HG03064 (cell line): ENCODE measurements at regions not wholly inside any gene's neighbourhood (a gene's known extent, or its start where the extent isn't known, plus 50 kb on each side); places are given as distances from the start of the nearest gene placed in this dataset.
"Not testable (repeated sequence)": the region's sequence is repeated elsewhere in the genome, so short reads cannot be mapped to it uniquely, and the experiment has no call there.

ENCODE experiments used
- ATAC-seq: cut with Tn5 transposase; IDR thresholded peaks from one replicate; pipeline ENCODE4 v1.9.1; 2021; ENCODE audit warnings: low read depth; ENCODE audit not compliant: unreplicated experiment

DNA sequence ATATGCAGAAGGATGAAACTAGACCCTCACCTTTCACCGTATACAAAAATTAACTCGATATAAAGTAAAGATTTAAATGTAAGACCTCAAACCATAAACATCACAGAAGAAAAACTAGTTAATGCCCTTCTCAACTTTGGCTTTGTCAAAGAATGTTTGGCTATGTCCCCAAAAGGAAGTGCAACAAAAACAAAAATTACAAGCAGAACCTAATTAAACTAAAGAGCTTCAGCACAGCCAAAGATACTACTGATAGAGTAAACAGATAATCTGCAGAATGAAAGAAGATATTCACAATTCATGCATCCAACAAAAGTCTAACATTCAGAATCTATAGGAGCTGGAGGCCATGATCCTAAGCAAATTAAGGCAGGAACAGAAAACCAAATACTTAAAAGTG lies 824.6 kb upstream of the NEGR1 start:
- no peak for ATAC-seq

DNA sequence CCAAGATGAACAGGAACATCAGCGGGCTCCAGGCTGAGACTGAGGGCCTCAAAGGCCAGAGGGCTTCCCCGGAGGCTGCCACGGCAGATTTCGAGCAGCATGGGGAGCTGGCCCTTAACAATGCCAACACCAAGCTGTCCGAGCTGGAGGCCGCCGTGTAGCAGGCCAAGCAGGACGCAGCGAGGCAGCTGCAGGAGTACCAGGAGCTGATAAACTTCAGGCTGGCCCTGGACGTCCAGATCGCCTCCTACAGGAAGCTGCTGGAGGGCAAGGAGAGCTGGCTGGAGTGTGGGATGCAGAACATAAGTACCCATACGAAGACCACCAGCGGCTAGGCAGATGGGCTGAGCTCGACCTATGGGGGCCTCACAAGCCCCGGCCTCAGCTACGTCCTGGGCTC lies 823.4 kb upstream of the NEGR1 start:
- no peak for ATAC-seq

DNA sequence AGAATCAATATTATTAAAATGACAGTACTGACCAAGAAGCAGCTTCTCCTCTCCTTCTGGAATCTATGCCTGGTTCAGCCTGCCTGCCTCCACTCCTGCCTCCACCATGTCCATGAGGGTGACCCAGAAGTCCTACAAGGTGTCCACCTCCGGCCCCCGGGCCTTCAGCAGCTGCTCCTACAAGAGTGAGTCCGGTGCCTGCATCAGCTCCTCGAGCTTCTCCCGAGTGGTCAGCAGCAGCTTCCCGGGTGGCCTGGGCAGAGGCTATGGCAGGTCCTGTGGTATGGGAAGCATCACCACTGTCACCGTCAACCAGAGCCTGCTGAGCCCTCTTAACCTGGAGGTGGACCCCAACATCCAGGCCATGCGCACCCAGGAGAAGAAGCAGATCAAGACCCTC lies 822.4 kb upstream of the NEGR1 start:
- ATAC-seq: no peak

DNA sequence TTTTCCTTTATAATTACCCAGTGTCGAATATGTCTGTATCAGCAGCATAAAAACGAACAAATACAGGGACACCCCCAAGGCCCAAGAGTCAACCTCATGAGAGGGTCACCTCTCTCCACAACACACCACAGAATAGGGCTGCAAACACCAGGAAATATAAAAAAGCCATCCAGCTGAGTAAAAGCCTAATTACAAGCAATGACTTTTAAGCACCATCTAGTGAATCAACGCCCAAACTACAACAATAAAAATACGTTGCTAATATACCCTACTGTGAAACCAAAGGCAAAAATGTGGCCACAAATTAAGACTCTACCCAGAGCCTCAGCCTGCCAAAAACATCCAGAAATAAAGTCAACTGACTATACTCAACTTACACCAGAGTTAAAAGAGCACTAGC lies 817.9 kb upstream of the NEGR1 start:
- no peak for ATAC-seq

DNA sequence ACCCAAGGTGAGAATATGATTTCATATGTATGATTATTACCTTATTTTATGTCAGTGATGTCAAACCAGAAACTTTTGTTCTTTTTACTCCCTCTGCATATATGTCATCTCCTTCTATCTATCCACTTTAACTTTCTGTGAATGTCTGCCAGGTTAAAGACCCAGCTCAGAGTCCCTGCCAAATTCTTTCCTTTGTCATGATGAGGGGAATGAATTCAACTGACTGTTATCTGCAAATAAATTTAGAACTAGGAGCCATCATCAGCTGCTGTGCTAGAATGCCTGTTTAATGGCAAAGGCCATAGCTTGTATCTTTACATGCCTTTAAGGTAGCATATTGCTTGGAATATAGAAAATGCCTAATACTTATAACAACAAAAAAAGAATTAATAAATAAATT lies 815.6 kb upstream of the NEGR1 start:
- no peak for ATAC-seq

DNA sequence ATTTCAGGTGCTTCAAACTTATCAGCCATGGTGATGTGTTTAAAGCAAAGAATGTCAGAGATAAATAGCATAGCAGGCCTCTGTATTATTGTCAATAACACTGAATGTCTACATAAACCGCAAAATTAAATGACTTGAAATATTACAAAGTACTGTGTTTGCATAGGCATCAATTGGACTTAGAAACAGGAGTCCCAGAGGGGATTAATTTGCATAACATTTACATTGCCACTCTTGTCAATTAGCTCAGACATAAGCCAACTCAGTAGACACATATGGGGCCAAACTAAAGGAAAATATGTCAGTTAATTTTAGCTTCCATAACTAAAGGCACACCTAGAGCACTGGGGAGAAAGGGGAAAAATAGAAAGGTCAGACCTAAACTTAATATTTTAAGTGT lies 814.5 kb upstream of the NEGR1 start:
- no peak for ATAC-seq

DNA sequence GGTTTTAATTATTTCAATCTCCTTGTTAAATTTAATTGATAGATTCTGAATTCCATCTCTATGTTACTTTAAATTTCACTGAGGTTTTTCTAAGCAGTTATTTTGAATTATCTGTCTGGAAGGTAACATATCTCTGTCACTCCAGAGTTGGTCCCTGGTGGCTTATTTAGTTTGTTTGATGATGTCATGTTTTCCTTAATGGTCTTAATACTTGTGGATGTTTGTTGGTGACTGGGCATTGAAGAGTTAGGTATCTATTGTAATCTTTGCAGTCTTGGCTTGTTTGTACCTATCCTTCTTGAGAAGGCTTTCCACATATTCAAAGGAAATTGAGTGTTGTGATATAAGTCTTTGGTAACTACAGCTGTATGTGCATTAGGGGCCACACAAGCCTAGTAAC lies 810.0 kb upstream of the NEGR1 start:
- ATAC-seq: no peak

DNA sequence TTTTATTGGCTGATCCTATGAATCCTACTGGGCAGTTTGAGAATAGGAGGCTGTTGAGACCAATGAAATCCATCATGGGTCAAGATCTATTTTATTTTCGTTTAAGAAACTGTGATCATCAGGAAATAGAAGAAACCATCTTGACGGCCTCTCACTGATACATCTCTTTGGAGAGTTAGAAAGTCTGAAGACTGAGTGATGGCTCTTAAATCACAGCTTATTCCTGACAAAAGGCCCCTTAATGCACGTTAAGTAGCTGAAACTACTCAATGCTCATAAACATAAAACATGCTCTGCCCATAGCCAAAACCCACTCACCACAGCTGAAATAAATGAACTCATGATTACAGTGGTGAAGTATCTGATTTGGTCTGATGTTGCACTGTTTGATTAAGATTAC lies 784.5 kb upstream of the NEGR1 start:
- ATAC-seq: no peak

DNA sequence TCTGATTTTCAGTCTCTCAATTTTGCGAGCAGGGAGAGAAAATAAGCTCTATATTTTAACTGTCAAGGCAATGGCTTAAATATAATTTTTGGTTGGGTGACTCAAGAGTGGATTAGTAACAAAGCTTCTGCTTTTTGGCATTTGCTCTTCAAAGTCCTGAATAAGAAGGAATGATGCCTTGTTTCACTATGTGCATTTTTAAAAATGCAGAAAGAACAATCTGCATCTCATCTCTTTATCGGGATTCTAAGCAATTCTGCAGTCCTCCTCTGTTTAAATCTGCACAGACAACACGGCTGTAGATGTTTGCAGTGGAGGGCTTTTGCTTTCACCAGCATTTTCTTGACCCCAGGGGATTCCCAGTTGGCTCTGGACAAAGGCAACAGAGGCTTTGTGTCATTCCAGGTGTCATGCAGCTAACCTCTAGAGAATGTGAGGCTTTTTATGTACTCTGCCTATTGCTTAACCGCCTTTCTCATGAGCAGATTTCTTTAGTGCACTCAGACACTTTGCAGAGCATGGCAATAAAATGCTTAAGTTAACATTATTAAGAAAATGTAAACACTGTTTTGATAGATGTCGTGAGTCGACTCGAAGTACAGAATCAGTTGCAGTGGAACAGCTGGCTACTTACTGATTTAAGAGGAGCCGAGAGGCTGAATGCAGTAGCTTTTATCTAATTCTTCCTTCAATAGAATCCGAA lies 783.2 kb upstream of the NEGR1 start:
- no peak for ATAC-seq

DNA sequence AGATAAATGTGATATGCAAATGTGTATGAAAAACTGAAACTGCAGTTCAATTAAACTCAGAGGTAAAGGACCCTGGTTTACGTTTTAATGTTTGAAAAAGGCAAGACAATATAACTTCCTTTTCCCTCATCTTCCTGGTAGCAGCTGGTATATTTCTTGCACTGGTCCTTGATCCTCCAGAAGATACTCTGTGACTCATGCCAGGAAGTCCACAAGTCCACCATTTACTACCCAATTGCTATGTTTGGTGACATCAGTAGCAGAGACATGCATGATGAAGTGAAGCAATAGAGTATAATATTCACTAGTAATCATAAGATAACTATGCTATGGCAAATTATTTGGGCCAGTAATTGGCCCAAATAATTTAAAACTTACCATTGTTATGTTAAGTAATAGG lies 774.5 kb upstream of the NEGR1 start:
- no peak for ATAC-seq

DNA sequence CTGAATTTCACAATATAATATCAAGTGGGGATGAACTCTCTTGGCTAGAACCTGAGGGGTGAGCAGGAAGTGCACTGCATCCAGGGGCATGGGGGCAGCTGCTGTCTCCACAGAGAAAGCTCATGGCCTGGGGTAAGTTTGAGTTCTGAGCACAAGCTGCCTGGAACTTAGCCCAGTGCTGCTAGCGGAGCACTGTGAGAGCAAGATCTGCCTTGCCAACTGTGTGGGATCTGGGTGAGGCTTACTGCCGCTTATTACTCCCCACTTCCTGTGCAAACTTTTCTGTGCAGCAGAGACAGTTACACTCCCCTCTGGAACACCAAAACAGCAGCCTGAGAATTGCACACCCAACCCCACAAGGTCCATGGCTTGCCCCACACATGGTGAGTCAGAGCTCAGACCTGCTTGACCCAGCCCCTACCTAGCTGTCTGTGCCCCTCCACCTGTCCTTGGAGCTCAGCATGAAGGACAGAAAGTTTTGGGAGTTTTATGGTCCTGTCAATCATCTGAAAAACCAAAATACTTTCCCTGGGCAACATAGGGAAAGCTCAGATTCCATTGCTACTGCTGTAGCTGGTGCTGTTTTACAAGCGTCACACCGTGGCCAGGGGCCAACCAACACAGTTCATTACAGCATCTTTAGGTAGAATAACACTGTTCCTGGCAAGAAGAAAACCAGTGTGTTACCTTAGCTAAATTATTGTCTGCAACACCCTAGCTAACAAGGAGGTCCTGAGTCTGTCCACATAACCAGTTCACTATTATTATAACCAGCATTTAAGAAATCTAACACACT lies 762.1 kb upstream of the NEGR1 start:
- no peak for ATAC-seq

DNA sequence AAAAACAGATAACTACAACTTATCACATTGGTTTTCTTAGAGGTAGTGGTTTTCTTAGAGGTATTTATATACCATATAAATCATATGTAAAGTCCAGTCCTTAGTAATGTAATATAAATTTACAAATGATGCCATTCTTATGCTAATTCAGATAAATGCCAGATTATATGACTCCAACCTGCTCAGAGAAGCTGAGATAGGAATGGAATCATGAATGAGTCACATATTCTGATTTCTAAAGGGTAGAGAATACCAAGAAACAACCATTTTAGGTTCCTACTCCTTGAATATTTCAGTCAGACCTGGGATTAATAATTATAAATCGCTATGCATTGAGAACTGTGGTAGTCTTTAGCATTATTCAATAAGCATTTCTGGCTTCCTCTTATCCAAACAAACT lies 760.1 kb upstream of the NEGR1 start:
- no peak for ATAC-seq

DNA sequence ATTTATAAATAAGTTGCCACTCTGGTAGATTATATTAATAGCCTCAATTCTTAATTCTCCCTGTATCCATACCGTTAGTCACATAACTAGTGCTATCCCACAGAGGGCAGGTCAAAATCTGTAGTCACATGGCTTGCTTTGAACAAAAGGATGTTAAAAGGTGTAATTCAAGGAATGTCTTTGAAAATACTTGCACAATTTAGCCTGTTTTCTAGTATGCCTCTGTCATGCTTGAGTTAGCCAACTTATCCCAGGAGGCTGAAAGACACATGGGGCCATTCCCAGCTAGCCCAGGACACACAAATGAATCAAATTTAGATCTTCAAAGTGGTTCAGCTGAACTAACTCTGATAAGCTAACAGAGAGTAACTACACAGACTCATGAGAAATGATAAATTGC lies 758.5 kb upstream of the NEGR1 start:
- ATAC-seq: no peak

DNA sequence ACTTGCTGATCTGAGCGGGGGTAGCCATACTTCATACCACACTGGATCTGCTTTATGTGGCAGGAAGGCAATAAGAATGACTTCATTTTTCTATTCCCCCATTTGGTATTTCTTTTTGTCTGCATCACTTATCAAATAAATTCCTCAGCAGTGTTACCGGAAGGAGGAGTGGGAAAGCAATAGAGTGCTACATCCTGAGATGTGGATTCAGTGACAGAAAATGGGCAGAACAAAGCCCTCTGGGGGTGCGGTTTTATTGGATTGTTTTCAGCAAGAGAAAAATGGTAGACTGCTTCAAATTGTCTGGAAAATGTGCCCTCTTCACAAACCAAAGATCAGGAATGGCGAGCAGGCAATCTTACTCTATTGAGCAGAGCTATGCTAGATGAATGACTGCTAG lies 751.9 kb upstream of the NEGR1 start:
- ATAC-seq: no peak

DNA sequence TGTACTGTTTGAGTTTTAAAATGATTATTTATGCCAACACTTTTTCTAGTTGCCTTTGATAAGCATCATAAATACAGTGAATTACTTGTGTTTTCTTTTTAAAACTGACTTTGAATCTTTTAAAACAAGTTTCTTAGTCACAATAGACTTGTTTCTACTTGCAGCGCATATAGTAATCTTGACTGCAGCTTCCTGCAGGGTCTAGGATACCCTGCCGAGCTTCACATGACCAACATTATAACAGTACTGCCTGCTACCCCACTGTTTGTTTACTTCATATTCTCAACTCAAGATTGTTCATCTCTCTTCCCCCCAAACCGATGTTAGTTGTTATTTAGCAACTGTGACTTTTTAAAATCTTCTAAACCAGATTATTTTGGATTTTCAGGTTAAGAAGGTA lies 751.3 kb upstream of the NEGR1 start:
- ATAC-seq: no peak

DNA sequence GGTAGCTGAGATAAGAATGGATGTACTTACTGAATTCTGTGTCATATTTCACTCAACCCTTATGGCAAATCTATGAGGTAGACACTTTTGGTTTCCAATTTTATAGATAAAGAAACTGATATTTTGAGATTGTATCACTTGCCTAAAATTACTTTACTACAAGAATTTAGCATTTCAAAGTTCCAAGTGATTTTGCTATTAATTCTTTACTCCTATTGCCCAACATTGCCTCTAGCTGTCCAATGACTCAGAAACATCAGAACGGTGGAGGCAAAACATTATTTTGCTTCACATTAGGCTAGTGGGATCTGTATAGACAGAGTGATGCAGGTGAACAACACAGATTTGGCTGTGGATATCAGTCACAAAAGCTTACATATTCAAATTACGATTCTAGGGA lies 747.2 kb upstream of the NEGR1 start:
- ATAC-seq: no peak

DNA sequence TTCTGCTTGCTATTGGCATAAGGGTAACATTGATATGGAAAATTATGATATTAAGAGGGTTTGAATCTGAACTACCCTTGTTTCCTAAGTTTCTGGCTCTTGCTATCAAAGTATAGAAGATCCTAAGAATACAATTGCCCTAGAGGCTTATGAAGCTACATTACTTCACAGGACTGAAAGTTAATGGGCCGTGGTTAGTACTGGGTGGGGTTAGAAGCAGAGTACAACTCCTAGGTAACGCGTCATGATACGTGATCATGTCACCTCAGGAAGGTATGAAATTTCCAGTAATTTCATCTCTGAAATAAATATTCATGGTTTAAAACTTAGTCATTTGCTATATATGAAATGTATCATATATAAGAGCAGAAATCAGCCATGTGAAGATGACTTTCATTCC lies 743.8 kb upstream of the NEGR1 start:
- no peak for ATAC-seq

DNA sequence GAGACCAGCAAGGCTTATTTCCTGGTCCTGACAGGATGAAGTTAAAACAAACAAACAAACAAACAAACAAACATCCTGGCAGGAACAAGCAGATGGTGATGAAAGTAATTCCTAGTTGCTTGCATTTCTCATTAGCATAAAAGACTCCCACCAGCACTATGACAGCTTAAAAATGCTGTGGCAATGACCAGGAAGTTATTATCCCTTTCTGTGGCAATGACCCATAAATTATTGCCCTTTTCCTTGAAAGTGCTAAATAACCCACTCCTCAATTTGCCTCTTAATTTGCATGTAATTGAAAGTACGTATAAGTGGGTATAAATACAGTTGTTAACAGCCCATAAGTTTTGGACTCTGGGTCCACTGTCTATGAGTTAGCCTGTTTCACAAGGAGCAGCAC lies 727.6 kb upstream of the NEGR1 start:
- no peak for ATAC-seq

DNA sequence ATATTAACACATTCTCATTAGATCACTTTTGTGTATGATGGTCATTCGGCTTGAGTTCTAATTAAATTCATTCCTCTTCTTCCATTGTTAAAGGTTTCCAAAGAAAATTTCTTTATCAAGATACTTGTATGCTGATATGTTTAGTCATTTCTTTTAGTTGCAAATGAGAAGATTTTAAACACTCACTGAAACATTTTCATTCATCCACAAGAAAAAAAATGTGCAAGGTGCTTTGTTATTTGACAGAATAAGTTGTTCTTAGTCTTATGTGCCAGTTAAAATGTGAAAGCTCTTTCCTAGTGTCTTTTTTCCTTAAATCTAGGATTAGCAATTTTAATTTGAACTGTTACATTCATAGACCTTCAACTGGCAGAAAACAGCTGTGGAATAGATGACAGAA lies 727.0 kb upstream of the NEGR1 start:
- ATAC-seq: no peak

DNA sequence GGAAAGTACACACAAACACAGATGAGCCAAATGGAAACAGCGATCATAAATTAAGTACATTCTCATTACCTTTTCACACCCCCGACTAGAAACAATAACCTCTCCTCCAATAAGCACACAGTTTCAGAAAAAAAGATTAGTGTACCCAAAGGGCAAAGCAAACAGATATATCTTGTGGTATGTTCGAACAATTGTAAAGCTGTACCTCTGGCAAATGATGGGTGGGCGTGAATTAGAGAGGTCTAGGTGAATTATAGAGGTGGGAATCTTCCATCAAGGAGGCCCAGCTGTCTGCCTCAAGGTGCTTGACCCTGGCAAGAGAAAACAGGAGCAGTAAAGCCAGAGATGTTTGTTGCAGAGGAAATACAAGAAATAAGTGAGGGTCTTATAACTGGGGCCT lies 715.3 kb upstream of the NEGR1 start:
- ATAC-seq: no peak

DNA sequence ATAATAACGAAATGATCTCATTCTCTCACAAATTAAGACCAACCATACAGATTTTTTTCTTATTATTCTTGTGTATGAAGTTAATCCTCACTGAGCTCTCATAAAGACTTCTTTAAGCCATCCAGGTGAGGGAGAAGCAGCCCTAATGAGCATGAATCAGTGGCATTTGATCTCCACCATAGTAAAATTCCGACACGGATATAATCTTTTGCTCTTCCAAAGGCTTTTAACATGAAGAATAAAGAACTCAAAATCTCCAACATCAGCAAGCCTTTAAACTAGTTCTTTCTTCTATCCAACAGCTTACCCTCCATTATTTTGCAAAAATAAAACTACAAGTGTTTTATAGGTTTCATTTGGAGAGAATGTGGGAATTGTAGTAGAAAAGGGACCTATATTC lies 714.7 kb upstream of the NEGR1 start:
- ATAC-seq: no peak

DNA sequence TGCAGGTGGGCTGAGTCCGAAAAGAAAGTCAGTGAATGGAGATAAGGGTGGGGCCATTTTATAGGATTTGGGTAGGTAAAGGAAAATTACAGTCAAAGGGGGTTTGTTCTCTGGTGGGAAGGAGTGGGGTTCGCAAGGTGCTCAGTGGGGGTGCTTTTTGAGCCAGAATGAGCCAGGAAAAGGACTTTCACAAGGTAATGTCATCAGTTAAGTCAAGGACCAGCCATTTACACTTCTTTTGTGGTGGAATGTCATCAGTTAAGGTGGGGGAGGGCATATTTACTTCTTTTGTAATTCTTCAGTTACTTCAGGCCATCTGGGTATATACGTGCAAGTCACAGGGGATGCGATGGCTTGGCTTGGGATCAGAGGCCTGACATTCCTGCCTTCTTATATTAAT lies 705.5 kb upstream of the NEGR1 start:
- ATAC-seq: not testable (repeated sequence)
